Stomach (tissue), 4 donors: ENCODE measurements at regions not wholly inside any gene's neighbourhood (a gene's known extent, or its start where the extent isn't known, plus 50 kb on each side); places are given as distances from the start of the nearest gene placed in this dataset.

ENCODE experiments used
- EP300 ChIP-seq: sonication (generic); formaldehyde crosslinking; IDR thresholded peaks from one replicate; pipeline ENCODE4 v1.6.1; 2017; ENCODE audit warnings: antibody characterized with exemption
- POLR2A ChIP-seq, 4 donors: fragments of 450-650 bp; IDR thresholded peaks; one replicate each; pipeline ENCODE4 v1.6.1; 2016; ENCODE audit warnings: antibody characterized with exemption in 4 of 4, control low read depth in 2 of 4, mild to moderate bottlenecking in 1 of 4, moderate library complexity in 1 of 4
- POLR2AphosphoS5 ChIP-seq, 3 donors: sonication (generic); formaldehyde crosslinking; IDR thresholded peaks; one replicate each; pipeline ENCODE4 v1.6.1; 2016; ENCODE audit warnings: antibody characterized with exemption in 3 of 3
- TF ChIP-seq, protein P1 (sequence below), 7 experiments: fragments of 450-650 bp in 4 of 7; fragments of 200-600 bp in 3 of 7; sonication (generic) in 3 of 7; IDR thresholded peaks; one replicate each; pipeline ENCODE4 v1.5.1; 2016 to 2019; ENCODE audit warnings: antibody characterized with exemption in 7 of 7, control low read depth in 2 of 7, mild to moderate bottlenecking in 1 of 7

DNA sequence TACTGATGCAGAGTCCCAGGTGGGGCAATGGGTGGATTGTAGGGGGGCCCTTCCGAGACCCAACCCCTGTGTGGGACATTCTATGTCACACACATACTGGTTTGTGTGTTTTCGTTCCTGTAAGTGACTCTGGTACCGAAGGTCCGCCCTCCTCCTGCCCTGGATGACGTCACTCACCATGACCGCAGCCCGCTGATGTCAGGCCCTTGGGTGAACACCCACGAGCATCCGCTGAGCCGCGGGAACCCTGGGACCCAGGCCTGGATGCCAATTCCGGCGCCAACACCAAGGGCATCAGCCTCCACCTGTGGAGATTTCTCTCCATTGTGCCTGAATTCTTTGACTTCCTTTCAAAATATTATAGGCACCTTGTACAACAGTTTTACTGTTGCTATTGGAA, 184.3 kb downstream of the MTRR start:
- TF ChIP-seq, protein P1, sequence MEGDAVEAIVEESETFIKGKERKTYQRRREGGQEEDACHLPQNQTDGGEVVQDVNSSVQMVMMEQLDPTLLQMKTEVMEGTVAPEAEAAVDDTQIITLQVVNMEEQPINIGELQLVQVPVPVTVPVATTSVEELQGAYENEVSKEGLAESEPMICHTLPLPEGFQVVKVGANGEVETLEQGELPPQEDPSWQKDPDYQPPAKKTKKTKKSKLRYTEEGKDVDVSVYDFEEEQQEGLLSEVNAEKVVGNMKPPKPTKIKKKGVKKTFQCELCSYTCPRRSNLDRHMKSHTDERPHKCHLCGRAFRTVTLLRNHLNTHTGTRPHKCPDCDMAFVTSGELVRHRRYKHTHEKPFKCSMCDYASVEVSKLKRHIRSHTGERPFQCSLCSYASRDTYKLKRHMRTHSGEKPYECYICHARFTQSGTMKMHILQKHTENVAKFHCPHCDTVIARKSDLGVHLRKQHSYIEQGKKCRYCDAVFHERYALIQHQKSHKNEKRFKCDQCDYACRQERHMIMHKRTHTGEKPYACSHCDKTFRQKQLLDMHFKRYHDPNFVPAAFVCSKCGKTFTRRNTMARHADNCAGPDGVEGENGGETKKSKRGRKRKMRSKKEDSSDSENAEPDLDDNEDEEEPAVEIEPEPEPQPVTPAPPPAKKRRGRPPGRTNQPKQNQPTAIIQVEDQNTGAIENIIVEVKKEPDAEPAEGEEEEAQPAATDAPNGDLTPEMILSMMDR (IDR thresholded peaks at IDR 0.05), result no peak
- TF ChIP-seq POLR2A (IDR thresholded peaks at IDR 0.05) (no peak), POLR2AphosphoS5 (IDR thresholded peaks at IDR 0.05) (no peak), EP300 (no peak)
